ENCODE measurements at regions not wholly inside any gene's neighbourhood (a gene's known extent, or its start where the extent isn't known, plus 50 kb on each side); places are given as distances from the start of the nearest gene placed in this dataset.

GRCh38 chr2:43152186-43152585 lies 74.2 kb downstream of the ZFP36L2 start:
- H3K9me3 ChIP-seq (replicated peaks; ENCODE audit: control insufficient read depth, insufficient read depth, low read length) = no peaks in the 10 kb centered on the region
- H3K4me3 ChIP-seq (replicated peaks in 1 of 3; ENCODE audit: insufficient read depth in 1 of 3, low read depth in 1 of 3, low read length in 3 of 3) = no peak overlapping the region
- TF ChIP-seq POLR2AphosphoS5 (IDR thresholded peaks at IDR 0.05; ENCODE audit: insufficient read depth, low read depth, low read length) = no peak
- TF ChIP-seq MYC (IDR thresholded peaks at IDR 0.05; ENCODE audit: low read depth, low read length) = no peak
- no peak for TF ChIP-seq GATA2 (IDR thresholded peaks at IDR 0.05; ENCODE audit: insufficient read depth, insufficient read length, low read depth, low read length)
- no peak for TF ChIP-seq CTCF (IDR thresholded peaks at IDR 0.05; ENCODE audit: extremely low read depth in 1 of 2, insufficient read depth in 1 of 2, low read depth in 1 of 2, low read length in 2 of 2)
- TF ChIP-seq MAX (IDR thresholded peaks at IDR 0.05; ENCODE audit: insufficient read depth, insufficient read length) = no peak
- TF ChIP-seq EZH2 (IDR thresholded peaks at IDR 0.05; ENCODE audit: borderline replicate concordance, low read depth, low read length, severe bottlenecking) = no peak
- TF ChIP-seq POLR2A (IDR thresholded peaks at IDR 0.05; ENCODE audit: low read depth, low read length) = no peak
- no peak for TF ChIP-seq FOS (IDR thresholded peaks at IDR 0.05; ENCODE audit: borderline replicate concordance, insufficient read depth, low read length)
- POLR2A ChIA-PET = no interaction called here
- FAIRE-seq (no peak), DNase-seq (ENCODE audit: low read depth, low spot score) (no peak)
- H3K4me1 ChIP-seq (ENCODE audit: control insufficient read depth, extremely low read depth, insufficient read depth, low read length) = no peaks in the 10 kb centered on the region
- no peaks in the 10 kb centered on the region for H3K79me2 ChIP-seq (ENCODE audit: control insufficient read depth, insufficient read depth, low read length)
- H3K9ac ChIP-seq (replicated peaks; ENCODE audit: extremely low read depth, insufficient read depth, low read length) = no peak overlapping the region
- H3K27ac ChIP-seq (ENCODE audit: insufficient read depth, low read depth, low read length) = no peak overlapping the region
- H2AFZ ChIP-seq (ENCODE audit: low read depth, low read length) = no peak overlapping the region
- H3K4me2 ChIP-seq (ENCODE audit: insufficient read depth, low read length) = no peak overlapping the region
- H3K27me3 ChIP-seq (ENCODE audit: control insufficient read depth in 2 of 2, insufficient read depth in 2 of 2, low read length in 2 of 2) = no peaks in the 10 kb centered on the region
- no peaks in the 10 kb centered on the region for H4K20me1 ChIP-seq (replicated peaks; ENCODE audit: control insufficient read depth, extremely low read depth, insufficient read depth, low read length)
- dilution Hi-C loops (cut with MboI; ENCODE audit: extremely low pct_ligation_motif_present, low sequenced_read_pairs) (no loop called here), intact Hi-C loops (cut with micrococcal nuclease) (no loop called here)
- no peaks in the 10 kb centered on the region for H3K9me1 ChIP-seq (replicated peaks; ENCODE audit: control insufficient read depth, extremely low read depth, insufficient read depth, low read length)
- no peaks in the 10 kb centered on the region for H3K36me3 ChIP-seq (ENCODE audit: control insufficient read depth in 2 of 2, extremely low read depth in 1 of 2, insufficient read depth in 2 of 2, low read length in 2 of 2)
- BruUV-seq (replicated peaks) = no TSS peak
- CTCF ChIA-PET = interaction anchor here (0.8 to 1.6 kb wide), 2 partner anchors 128 kb away, joined by 3 to 7 read pairs; no protein-coding TSS in a partner anchor

Data from endothelial cell of umbilical vein (primary cell).